Neural progenitor cell (in vitro differentiated cells): ENCODE measurements at regions not wholly inside any gene's neighbourhood (a gene's known extent, or its start where the extent isn't known, plus 50 kb on each side); places are given as distances from the start of the nearest gene placed in this dataset.

Source experiments
- CTCF ChIP-seq: fragments of 200-600 bp; sonication (generic); IDR thresholded peaks from 2 replicates; pipeline ENCODE4 v1.5.1; 2017; ENCODE audit warnings: antibody characterized with exemption, mild to moderate bottlenecking
- EZH2 ChIP-seq: fragments of 200-600 bp; sonication (generic); IDR thresholded peaks from 2 replicates; pipeline ENCODE4 v1.6.1; 2017; ENCODE audit warnings: antibody characterized with exemption, mild to moderate bottlenecking, moderate library complexity

GRCh38 chr6:1527073-1527457, 82.7 kb upstream of the FOXC1 start:
- TF ChIP-seq CTCF (no peak), EZH2 (no peak)
